IMR-90 (cell line): ENCODE measurements at regions not wholly inside any gene's neighbourhood (a gene's known extent, or its start where the extent isn't known, plus 50 kb on each side); places are given as distances from the start of the nearest gene placed in this dataset.

Source experiments
- BHLHE40 ChIP-seq: fragments of 150-350 bp; IDR thresholded peaks from 2 replicates; pipeline ENCODE4 v1.6.1; 2016; ENCODE audit warnings: mild to moderate bottlenecking, low read depth, low read length
- CEBPB ChIP-seq: IDR thresholded peaks from 2 replicates; pipeline ENCODE4 v1.6.1; 2012; ENCODE audit warnings: low read depth, low read length, improper control_type of control experiment
- MAZ ChIP-seq: IDR thresholded peaks from 2 replicates; pipeline ENCODE4 v1.6.1; 2012; ENCODE audit warnings: low read depth, mild to moderate bottlenecking, low read length, improper control_type of control experiment, moderate library complexity, borderline replicate concordance
- MXI1 ChIP-seq: IDR thresholded peaks from 2 replicates; pipeline ENCODE4 v1.6.1; 2012; ENCODE audit warnings: low read depth, mild to moderate bottlenecking, low read length, moderate library complexity, borderline replicate concordance
- POLR2A ChIP-seq: IDR thresholded peaks from 2 replicates; pipeline ENCODE4 v1.6.1; 2012; ENCODE audit warnings: mild to moderate bottlenecking, low read depth, low read length
- RFX5 ChIP-seq: IDR thresholded peaks from 2 replicates; pipeline ENCODE4 v1.8.0; 2012; ENCODE audit warnings: low read depth, mild to moderate bottlenecking, low read length, moderate library complexity
- TF ChIP-seq, protein P1 (sequence below): conservative IDR thresholded peaks from 2 replicates; pipeline ENCODE4 v1.5.1; 2012; ENCODE audit warnings: mild to moderate bottlenecking, low read depth, low read length, improper control_type of control experiment
- TF ChIP-seq, protein P2 (sequence below): fragments of 150-350 bp; IDR thresholded peaks from 2 replicates; pipeline ENCODE4 v1.6.1; 2016; ENCODE audit warnings: low read depth, mild to moderate bottlenecking, low read length, moderate library complexity, borderline replicate concordance

DNA sequence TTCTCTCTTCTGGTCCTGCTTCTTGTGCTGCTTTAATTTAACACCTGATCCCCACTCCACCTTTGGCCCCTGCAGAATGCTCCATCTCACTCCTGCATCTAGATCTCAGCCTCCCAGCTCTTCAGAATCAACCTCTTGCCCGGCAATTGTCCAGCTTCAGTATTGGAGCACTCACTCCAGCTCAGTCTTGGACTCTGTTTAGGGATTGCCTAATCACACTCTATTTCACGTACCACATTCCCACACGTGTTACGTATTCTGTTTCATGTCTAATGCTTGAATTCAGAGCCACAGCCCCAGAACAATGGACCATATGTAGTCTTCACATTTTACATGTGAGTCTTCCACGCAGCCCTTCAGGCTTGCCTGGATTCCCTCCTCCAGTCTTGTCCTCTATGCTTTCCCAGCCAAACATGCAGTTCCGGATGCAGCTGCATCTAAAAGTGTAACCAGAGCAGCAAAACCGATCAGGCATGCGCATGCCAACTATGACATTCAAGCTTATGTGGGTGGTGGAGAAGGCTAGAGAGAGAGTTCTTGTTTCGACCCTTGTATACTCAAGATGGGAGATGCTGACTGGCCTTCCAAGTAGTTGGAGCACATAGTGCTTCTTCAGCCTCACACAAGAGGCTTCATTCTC is 105.2 kb upstream of the FAM9A start:
- TF ChIP-seq, protein P1, sequence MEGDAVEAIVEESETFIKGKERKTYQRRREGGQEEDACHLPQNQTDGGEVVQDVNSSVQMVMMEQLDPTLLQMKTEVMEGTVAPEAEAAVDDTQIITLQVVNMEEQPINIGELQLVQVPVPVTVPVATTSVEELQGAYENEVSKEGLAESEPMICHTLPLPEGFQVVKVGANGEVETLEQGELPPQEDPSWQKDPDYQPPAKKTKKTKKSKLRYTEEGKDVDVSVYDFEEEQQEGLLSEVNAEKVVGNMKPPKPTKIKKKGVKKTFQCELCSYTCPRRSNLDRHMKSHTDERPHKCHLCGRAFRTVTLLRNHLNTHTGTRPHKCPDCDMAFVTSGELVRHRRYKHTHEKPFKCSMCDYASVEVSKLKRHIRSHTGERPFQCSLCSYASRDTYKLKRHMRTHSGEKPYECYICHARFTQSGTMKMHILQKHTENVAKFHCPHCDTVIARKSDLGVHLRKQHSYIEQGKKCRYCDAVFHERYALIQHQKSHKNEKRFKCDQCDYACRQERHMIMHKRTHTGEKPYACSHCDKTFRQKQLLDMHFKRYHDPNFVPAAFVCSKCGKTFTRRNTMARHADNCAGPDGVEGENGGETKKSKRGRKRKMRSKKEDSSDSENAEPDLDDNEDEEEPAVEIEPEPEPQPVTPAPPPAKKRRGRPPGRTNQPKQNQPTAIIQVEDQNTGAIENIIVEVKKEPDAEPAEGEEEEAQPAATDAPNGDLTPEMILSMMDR, result no peak
- no peak for TF ChIP-seq POLR2A
- TF ChIP-seq MAZ, result no peak
- no peak for TF ChIP-seq MXI1
- no peak for TF ChIP-seq RFX5
- TF ChIP-seq CEBPB, result no peak
- no peak for TF ChIP-seq BHLHE40
- TF ChIP-seq, protein P2, sequence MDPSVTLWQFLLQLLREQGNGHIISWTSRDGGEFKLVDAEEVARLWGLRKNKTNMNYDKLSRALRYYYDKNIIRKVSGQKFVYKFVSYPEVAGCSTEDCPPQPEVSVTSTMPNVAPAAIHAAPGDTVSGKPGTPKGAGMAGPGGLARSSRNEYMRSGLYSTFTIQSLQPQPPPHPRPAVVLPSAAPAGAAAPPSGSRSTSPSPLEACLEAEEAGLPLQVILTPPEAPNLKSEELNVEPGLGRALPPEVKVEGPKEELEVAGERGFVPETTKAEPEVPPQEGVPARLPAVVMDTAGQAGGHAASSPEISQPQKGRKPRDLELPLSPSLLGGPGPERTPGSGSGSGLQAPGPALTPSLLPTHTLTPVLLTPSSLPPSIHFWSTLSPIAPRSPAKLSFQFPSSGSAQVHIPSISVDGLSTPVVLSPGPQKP, result no peak
